GM12891 (cell line): ENCODE measurements at regions not wholly inside any gene's neighbourhood (a gene's known extent, or its start where the extent isn't known, plus 50 kb on each side); places are given as distances from the start of the nearest gene placed in this dataset.

ENCODE experiments used
- PAX5 ChIP-seq: IDR thresholded peaks from 2 replicates; pipeline ENCODE4 v1.6.1; 2011; ENCODE audit warnings: low read length, moderate library complexity, mild to moderate bottlenecking; ENCODE audit not compliant: insufficient read depth, severe bottlenecking
- POLR2A ChIP-seq: IDR thresholded peaks from 2 replicates; pipeline ENCODE4 v1.6.1; 2011; ENCODE audit warnings: low read depth, low read length, control low read depth
- POLR2AphosphoS5 ChIP-seq: IDR thresholded peaks from 2 replicates; pipeline ENCODE4 v1.6.1; 2011; ENCODE audit warnings: low read depth, low read length, control low read depth
- POU2F2 ChIP-seq: IDR thresholded peaks from 2 replicates; pipeline ENCODE4 v1.6.1; 2011; ENCODE audit warnings: low read depth, mild to moderate bottlenecking, control low read depth, low read length, moderate library complexity
- SPI1 ChIP-seq: IDR thresholded peaks from 2 replicates; pipeline ENCODE4 v1.6.1; 2011; ENCODE audit warnings: low read depth, low read length, control low read depth
- TAF1 ChIP-seq: IDR thresholded peaks from 2 replicates; pipeline ENCODE4 v1.6.1; 2011; ENCODE audit warnings: low read depth, low read length, control low read depth

GRCh38 chr21:19648391-19648790 is 1244.8 kb upstream of the TMPRSS15 start:
- TF ChIP-seq POLR2A, result no peak
- TF ChIP-seq TAF1, result no peak
- no peak for TF ChIP-seq POLR2AphosphoS5
- no peak for TF ChIP-seq POU2F2
- no peak for TF ChIP-seq SPI1
- no peak for TF ChIP-seq PAX5
